GM18867 (cell line): ENCODE measurements at regions not wholly inside any gene's neighbourhood (a gene's known extent, or its start where the extent isn't known, plus 50 kb on each side); places are given as distances from the start of the nearest gene placed in this dataset.
A peak's percentile ranks its signal among the peaks of the same experiment; 100 is the strongest.
"Not testable (repeated sequence)": the region's sequence is repeated elsewhere in the genome, so short reads cannot be mapped to it uniquely, and the experiment has no call there.

Source experiments
- ATAC-seq: cut with Tn5 transposase; IDR thresholded peaks from one replicate; pipeline ENCODE4 v1.9.1; 2021; ENCODE audit warnings: mild to moderate bottlenecking, moderate library complexity; ENCODE audit not compliant: unreplicated experiment

- ATAC-seq, result no peak
These were observed 373.4 kb upstream of the PCDH15 start for GRCh38 chr10:55174419-55174818.

GRCh38 chr10:55169493-55169892, 368.5 kb upstream of the PCDH15 start:
- ATAC-seq, result no peak

GRCh38 chr10:55168343-55168742, 367.3 kb upstream of the PCDH15 start:
- no peak for ATAC-seq

- ATAC-seq, result no peak
These were observed 362.5 kb upstream of the PCDH15 start for GRCh38 chr10:55163388-55163979.

- not testable (repeated sequence) for ATAC-seq
These were observed 361.3 kb upstream of the PCDH15 start for GRCh38 chr10:55162321-55162720.

GRCh38 chr10:55160655-55161283, 359.7 kb upstream of the PCDH15 start:
- ATAC-seq, result no peak

GRCh38 chr10:55158633-55159032, 357.6 kb upstream of the PCDH15 start:
- ATAC-seq, result no peak

- peak; percentile 71 for ATAC-seq
These were observed 345.0 kb upstream of the PCDH15 start for GRCh38 chr10:55146032-55146431.

- no peak for ATAC-seq
These were observed 343.0 kb upstream of the PCDH15 start for GRCh38 chr10:55144001-55144400.

- no peak for ATAC-seq
These were observed 340.9 kb upstream of the PCDH15 start for GRCh38 chr10:55141892-55142291.

GRCh38 chr10:55137063-55137462, 336.0 kb upstream of the PCDH15 start:
- ATAC-seq, result no peak

- ATAC-seq, result no peak
These were observed 303.7 kb upstream of the PCDH15 start for GRCh38 chr10:55104738-55105137.

- ATAC-seq, result no peak
These were observed 297.4 kb upstream of the PCDH15 start for GRCh38 chr10:55098452-55098851.

GRCh38 chr10:55091691-55092328, 290.8 kb upstream of the PCDH15 start:
- peak; percentile 72 for ATAC-seq

GRCh38 chr10:55078121-55078520, 277.1 kb upstream of the PCDH15 start:
- ATAC-seq, result no peak

GRCh38 chr10:55065185-55065584, 264.2 kb upstream of the PCDH15 start:
- ATAC-seq, result no peak

GRCh38 chr10:55063811-55064210, 262.8 kb upstream of the PCDH15 start:
- ATAC-seq, result no peak

- no peak for ATAC-seq
These were observed 261.3 kb upstream of the PCDH15 start for GRCh38 chr10:55062349-55062748.

GRCh38 chr10:55058800-55059199, 257.8 kb upstream of the PCDH15 start:
- no peak for ATAC-seq

GRCh38 chr10:55051515-55051914, 250.5 kb upstream of the PCDH15 start:
- ATAC-seq, result no peak

GRCh38 chr10:55048830-55049498, 247.9 kb upstream of the PCDH15 start:
- ATAC-seq, result no peak

GRCh38 chr10:55043540-55043939, 242.5 kb upstream of the PCDH15 start:
- ATAC-seq, result no peak
